ENCODE measurements at regions not wholly inside any gene's neighbourhood (a gene's known extent, or its start where the extent isn't known, plus 50 kb on each side); places are given as distances from the start of the nearest gene placed in this dataset.

GRCh38 chr5:81879936-81880335, 91.9 kb upstream of the ATG10 start:
- H2AK5ac ChIP-seq (ENCODE audit: low read depth, low read length): no peak overlapping the region
- WGBS, 2 experiments (ENCODE audit: extremely low coverage in 2 of 2, insufficient read length in 1 of 2): no CpG with 5 or more reads among the region's 3 CpGs
- H3K36me3 ChIP-seq (ENCODE audit: control insufficient read depth, insufficient read depth, low read length): no peaks in the 10 kb centered on the region
- H3K56ac ChIP-seq (ENCODE audit: extremely low read depth, insufficient read depth, low read length): no peak overlapping the region
- no peaks in the 10 kb centered on the region for H3K4me1 ChIP-seq (ENCODE audit: control insufficient read depth, insufficient read depth, low read length)
- no peaks in the 10 kb centered on the region for H4K20me1 ChIP-seq (ENCODE audit: insufficient read depth, low read length)
- BruUV-seq (replicated peaks): no TSS peak
- no peaks in the 10 kb centered on the region for H3K9me3 ChIP-seq (ENCODE audit: control insufficient read depth, insufficient read depth, low read length)
- no peak overlapping the region for H2BK5ac ChIP-seq (ENCODE audit: low read depth, low read length, poor library complexity, severe bottlenecking)
- no peak overlapping the region for H3K14ac ChIP-seq (replicated peaks; ENCODE audit: low read depth, low read length)
- DNase-seq: no peak
- H2AK9ac ChIP-seq (replicated peaks; ENCODE audit: low read depth, low read length, poor library complexity): no peak overlapping the region
- H3K4ac ChIP-seq (ENCODE audit: low read depth, low read length): no peak overlapping the region
- CTCF ChIA-PET: no interaction called here
- H2BK120ac ChIP-seq (ENCODE audit: low read depth, low read length): no peak overlapping the region
- no peak for ATAC-seq (ENCODE audit: low read depth)
- H3K9ac ChIP-seq (ENCODE audit: low read depth, low read length): no peak overlapping the region
- no peak overlapping the region for H3K4me3 ChIP-seq (ENCODE audit: insufficient read depth, low read depth, low read length)
- POLR2A ChIA-PET (ENCODE audit: unreplicated experiment): no interaction called here
- no peak for TF ChIP-seq CEBPB (IDR thresholded peaks at IDR 0.05; ENCODE audit: low read depth, low read length)
- TF ChIP-seq MAFK (IDR thresholded peaks at IDR 0.05; ENCODE audit: low read depth, low read length): no peak
- no peak for TF ChIP-seq BHLHE40 (IDR thresholded peaks at IDR 0.05; ENCODE audit: low read depth, low read length)
- no peak for TF ChIP-seq POLR2A (IDR thresholded peaks at IDR 0.05; ENCODE audit: low read depth, low read length)
- TF ChIP-seq SMC3 (IDR thresholded peaks at IDR 0.05; ENCODE audit: low read depth, low read length): no peak
- TF ChIP-seq RFX5 (IDR thresholded peaks at IDR 0.05; ENCODE audit: low read depth, low read length): no peak
- TF ChIP-seq MAZ (IDR thresholded peaks at IDR 0.05; ENCODE audit: borderline replicate concordance, low read depth, low read length): no peak
- no peak for TF ChIP-seq FOS (IDR thresholded peaks at IDR 0.05; ENCODE audit: low read depth, low read length)
- dilution Hi-C loops (cut with HindIII; ENCODE audit: low sequenced_read_pairs, unreplicated experiment): no loop called here
- no peak overlapping the region for H4K8ac ChIP-seq (ENCODE audit: low read depth in 2 of 2, low read length in 2 of 2)
- H3K27ac ChIP-seq (ENCODE audit: insufficient read depth, low read length): no peak overlapping the region
- H4K91ac ChIP-seq (ENCODE audit: insufficient read depth, low read depth, low read length): no peak overlapping the region
- no peaks in the 10 kb centered on the region; the same call in 1 of the 2 replicates for H3K9me1 ChIP-seq (ENCODE audit: insufficient read depth, low read length)
- no peaks in the 10 kb centered on the region for H3K79me1 ChIP-seq (ENCODE audit: low read depth in 1 of 2, low read length in 2 of 2)
- no peak overlapping the region for H2BK15ac ChIP-seq (ENCODE audit: low read depth, low read length)
- peaks cover 14% of the 10 kb centered on the region for H3K27me3 ChIP-seq (ENCODE audit: control insufficient read depth, insufficient read depth, low read length)
- in situ Hi-C loops (cut with MboI; ENCODE audit: low sequenced_read_pairs): no loop called here
- no peak overlapping the region for H2BK20ac ChIP-seq (ENCODE audit: low read depth, low read length)
- intact Hi-C loops (cut with micrococcal nuclease): no loop called here
- no peak overlapping the region for H3K4me2 ChIP-seq (ENCODE audit: low read depth, low read length)
- H3K23ac ChIP-seq (ENCODE audit: low read depth, low read length): no peak overlapping the region
- no peak overlapping the region for H4K5ac ChIP-seq (ENCODE audit: low read depth, low read length)
- no peak overlapping the region for H2AFZ ChIP-seq (replicated peaks; ENCODE audit: low read length, poor library complexity)
- H3K18ac ChIP-seq (ENCODE audit: low read depth, low read length): no peak overlapping the region
